RWPE1 (cell line): ENCODE measurements at regions not wholly inside any gene's neighbourhood (a gene's known extent, or its start where the extent isn't known, plus 50 kb on each side); places are given as distances from the start of the nearest gene placed in this dataset.
"Not testable (repeated sequence)": the region's sequence is repeated elsewhere in the genome, so short reads cannot be mapped to it uniquely, and the experiment has no call there.

Source experiments
- CTCF ChIA-PET: fragments of 350-600 bp; sonication (Branson Sonifier 250); formaldehyde crosslinking; extraction: SDS; loops from one replicate; lab custom pipeline; 2021; lab: Yijun Ruan, JAX
- POLR2A ChIA-PET: fragments of 400-600 bp; formaldehyde crosslinking; extraction: SDS; loops from one replicate; lab custom pipeline; 2020; ENCODE audit warnings: antibody characterized with exemption; ENCODE audit not compliant: low non-redundant PET; lab: Yijun Ruan, JAX
- DNase-seq: peaks from one replicate; pipeline ENCODE4 v3.0.0; 2012; ENCODE audit warnings: low spot score
- H3K27ac ChIP-seq: fragments of 450-650 bp; 2 replicates; pipeline ENCODE4 v1.5.1; 2017
- CTCF ChIP-seq: fragments of 450-650 bp; conservative IDR thresholded peaks from 2 replicates; pipeline ENCODE4 v1.5.1; 2017; ENCODE audit warnings: low read depth, mild to moderate bottlenecking

DNA sequence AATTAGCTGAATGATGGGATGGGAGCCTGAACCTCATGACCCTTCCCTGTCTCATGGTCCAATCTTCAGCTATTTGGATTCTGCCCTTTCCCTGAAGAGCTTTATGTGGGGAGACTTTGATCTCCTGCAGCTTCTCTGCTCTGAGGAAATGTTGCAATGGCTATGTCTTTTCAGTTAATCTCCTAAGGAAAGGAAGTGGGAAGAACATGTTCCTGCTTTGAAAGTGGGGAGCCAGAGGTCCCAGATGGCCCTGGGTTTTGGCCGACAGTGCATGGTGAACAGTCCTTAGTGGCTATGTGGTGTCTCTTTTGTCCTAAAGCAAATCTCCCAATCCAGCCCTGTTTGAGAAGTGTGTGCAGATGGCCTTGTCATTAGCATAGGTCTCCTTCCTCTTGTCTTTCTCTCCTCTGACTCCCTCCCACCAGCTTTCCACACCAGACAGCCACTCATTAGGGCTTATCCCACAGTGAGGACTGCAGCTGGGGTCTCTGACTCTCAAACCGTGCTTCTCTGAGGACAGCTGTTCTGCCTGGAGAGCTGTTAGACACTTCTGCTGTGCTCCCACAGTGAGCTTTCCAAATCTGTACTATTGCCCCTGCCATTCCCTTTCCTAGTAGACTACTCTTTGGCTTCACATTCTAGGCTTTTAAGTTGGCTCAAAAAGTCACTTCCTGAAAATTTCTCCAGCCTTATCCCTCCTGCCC, 365.8 kb upstream of the UMPS start:
- TF ChIP-seq CTCF: no peak
- H3K27ac ChIP-seq: no peak overlapping the region
- POLR2A ChIA-PET: no interaction called here

GRCh38 chr3:124366655-124367054, 363.6 kb upstream of the UMPS start:
- CTCF ChIA-PET, DNase-seq, H3K27ac ChIP-seq, POLR2A ChIA-PET: not testable (repeated sequence)

More for the DNA sequence above, 365.8 kb upstream of the UMPS start:
- CTCF ChIA-PET: interaction anchor here (1.2 kb wide), 1 partner anchor 104 kb away, joined by 5 read pairs; no protein-coding TSS in a partner anchor
- DNase-seq: no peak

DNA sequence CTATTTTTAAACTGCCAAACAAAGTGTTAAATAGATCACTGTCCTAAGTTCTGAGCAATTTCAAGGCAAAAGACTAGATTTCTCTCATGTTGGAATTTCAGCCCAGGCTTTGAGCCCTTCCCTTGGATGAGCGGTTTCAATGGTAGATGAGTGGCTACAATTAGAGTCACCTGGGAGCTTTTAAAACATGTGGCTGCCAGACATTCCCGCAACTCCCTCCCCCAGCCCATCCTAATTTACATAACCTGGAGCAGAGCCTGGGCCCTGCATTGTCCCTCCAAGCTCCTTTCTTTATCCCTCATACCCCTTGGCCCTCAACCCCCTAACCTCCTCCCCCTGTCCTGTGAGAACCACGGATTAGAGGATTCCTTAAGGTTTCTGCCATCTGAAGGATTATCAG, 357.5 kb upstream of the UMPS start:
- CTCF ChIA-PET: interaction anchor here (0.6 kb wide), 1 partner anchor 98 kb away, joined by 6 read pairs; no protein-coding TSS in a partner anchor
- POLR2A ChIA-PET: no interaction called here
- no peak overlapping the region for H3K27ac ChIP-seq
- TF ChIP-seq CTCF: no peak
- no peak for DNase-seq

GRCh38 chr3:124373524-124373923, 356.7 kb upstream of the UMPS start:
- no peak overlapping the region for H3K27ac ChIP-seq
- ChIA-PET CTCF (no interaction called here), POLR2A (no interaction called here)
- no peak for DNase-seq
- TF ChIP-seq CTCF: no peak

- no peak for DNase-seq
- ChIA-PET CTCF (no interaction called here), POLR2A (no interaction called here)
- TF ChIP-seq CTCF: no peak
- no peak overlapping the region for H3K27ac ChIP-seq
Observed at GRCh38 chr3:124374583-124374982, 355.7 kb upstream of the UMPS start.

GRCh38 chr3:124381575-124382333, 348.5 kb upstream of the UMPS start:
- no peak overlapping the region for H3K27ac ChIP-seq
- ChIA-PET POLR2A (no interaction called here), CTCF (interaction anchor here (0.6 kb wide), 2 partner anchors 13 to 92 kb away, joined by 3 to 4 read pairs; no protein-coding TSS in a partner anchor)
- no peak for TF ChIP-seq CTCF
- DNase-seq: no peak

DNA sequence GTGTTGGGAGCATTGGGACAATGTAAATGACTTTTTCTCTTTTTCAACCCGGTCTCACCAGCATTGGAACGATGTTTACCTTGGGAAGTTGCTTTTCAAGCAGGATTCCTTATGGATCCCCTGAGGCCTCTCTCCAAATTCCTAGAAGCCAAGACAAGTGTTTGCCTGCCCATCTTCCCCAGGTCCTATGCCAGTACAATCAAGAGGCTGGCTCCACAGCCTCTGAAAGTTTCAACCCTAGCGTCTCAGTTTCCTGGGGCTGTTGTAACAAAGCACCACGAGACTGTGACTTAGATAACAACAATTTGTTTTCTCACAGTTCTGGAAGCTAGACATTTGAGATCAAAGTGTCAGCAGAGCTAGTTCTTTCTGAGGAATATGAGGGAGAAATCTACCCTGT, 347.2 kb upstream of the UMPS start:
- no peak for DNase-seq
- CTCF ChIA-PET: no interaction called here
- POLR2A ChIA-PET: no interaction called here
- H3K27ac ChIP-seq: no peak overlapping the region
- no peak for TF ChIP-seq CTCF
